ENCODE measurements at regions not wholly inside any gene's neighbourhood (a gene's known extent, or its start where the extent isn't known, plus 50 kb on each side); places are given as distances from the start of the nearest gene placed in this dataset.
A peak's percentile ranks its signal among the peaks of the same experiment; 100 is the strongest.
"Not testable (repeated sequence)": the region's sequence is repeated elsewhere in the genome, so short reads cannot be mapped to it uniquely, and the experiment has no call there.

- DNase-seq = no peak
Observed at GRCh38 chr10:90032519-90032918, 331.1 kb downstream of the KIF20B start.

- DNase-seq = not testable (repeated sequence)
Observed at GRCh38 chr10:90034862-90035261, 333.5 kb downstream of the KIF20B start.

DNA sequence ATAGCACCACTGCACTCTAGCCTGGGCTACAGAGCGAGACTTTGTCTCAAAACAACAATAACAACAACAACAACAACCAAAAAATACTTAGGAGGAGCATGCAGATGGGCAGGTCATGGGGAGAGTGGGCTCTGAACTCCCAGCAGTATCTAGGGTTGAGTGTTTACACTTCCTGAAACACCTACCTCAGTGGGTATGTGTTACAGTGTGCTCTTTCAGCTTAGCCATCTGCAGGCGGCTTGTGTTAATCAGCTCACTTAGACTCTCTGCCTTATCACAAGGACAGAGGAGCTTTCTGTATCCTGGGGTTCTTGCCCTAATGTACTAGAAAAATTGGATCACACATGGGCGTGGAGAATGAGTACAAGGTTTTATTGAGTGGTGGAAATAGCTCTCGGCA lies 340.2 kb downstream of the KIF20B start:
- DNase-seq = no peak

- no peak for DNase-seq
Observed at GRCh38 chr10:90042075-90042474, 340.7 kb downstream of the KIF20B start.

GRCh38 chr10:90047243-90047729 lies 345.9 kb downstream of the KIF20B start:
- DNase-seq = no peak

DNA sequence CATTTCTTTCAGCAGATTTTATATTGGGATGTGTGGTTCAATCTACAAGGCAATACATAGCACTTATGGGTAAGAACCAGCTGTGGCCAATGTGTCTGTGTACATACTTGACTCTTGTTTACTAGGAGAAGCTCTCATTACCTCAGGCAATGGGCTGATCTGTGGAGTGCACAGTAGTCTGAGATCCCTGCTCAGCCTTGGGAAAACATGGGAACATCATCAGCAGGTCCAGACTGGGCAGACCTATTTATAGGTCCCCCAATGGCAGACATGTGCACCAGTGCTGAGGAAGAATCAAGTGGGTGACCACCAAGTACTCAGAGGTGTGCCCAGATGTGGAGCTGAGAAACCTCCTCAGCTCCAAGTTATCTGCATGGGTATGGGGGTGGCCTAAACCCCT lies 349.7 kb downstream of the KIF20B start:
- DNase-seq = no peak

DNA sequence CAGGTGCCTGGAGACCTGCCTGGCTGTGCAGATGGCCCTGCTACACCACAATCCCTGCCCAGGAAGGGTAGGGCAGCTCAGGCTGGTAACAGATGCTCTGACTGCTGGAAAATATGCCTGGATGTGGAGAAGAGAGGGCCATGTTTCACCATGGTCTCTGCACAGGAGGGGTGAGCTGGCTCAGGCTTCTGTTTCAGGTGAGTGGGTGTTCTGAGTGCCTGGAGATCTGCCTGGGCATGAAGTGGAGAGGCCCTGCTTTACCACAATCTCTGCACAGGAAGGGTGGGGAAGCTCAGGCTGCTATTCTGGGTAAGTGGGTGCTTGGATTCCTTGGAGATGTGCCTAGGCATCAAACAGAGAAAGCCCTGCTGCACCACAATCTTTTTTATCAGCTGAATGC lies 350.1 kb downstream of the KIF20B start:
- DNase-seq = no peak

GRCh38 chr10:90062786-90063185 lies 361.4 kb downstream of the KIF20B start:
- no peak for DNase-seq

DNA sequence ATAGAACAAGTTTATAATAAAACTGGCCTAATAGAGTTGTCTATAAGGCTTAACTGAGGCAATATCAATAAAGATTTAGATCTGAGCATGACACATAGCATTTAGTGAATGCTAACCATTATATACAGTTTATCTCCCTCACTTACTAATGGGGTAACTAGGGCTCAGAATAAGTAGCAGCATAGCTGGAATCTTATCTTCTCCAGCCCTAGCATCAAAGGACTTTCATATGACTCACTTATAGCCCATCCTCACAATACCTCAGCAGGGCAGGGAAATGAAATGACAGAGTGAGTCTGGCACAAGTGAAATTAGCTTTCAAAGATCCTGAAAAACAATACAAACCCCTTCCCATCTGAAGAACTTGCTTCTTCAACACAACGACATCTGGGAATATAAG lies 362.9 kb downstream of the KIF20B start:
- no peak for DNase-seq

GRCh38 chr10:90066435-90066834 lies 365.0 kb downstream of the KIF20B start:
- no peak for DNase-seq

DNA sequence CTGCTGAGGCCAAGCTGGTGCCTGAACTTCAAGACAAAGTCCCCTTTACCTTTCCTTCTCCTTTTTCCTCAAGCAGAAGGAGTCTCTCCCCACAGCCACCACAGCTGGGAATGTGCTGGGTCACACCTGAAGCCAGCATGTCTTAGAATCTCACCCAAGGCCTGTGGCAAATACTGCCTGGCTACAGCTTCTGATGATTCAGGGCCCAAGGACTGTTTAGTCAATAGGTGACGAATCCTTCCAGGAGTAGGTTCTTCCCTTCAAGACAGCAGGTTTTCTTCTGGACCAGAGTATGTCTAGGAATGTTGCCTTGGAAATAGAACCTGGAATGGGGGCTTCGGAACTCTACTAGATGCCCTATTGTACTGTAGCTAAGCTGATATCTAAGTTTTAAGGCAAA lies 374.6 kb downstream of the KIF20B start:
- DNase-seq = no peak

DNA sequence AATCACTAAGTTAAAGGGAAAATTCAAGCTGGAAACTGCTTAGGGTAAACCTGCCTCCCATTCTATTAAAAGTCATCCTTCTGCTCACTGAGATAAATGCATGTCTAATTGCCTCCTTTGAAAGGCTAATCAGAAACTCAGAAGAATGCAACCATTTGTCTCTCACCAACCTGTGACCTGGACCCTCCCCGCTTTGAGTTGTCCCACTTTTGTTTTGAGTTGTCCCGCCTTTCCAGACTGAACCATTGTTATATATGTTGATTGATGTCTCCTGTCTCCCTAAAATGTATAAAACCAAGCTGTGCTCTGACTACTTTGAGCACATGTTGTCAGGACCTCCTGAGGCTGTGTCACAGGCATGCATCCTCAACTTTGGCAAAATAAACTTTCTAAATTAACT lies 378.4 kb downstream of the KIF20B start:
- DNase-seq = no peak

- not testable (repeated sequence) for DNase-seq
Observed at GRCh38 chr10:90086606-90087190, 385.3 kb downstream of the KIF20B start.

DNA sequence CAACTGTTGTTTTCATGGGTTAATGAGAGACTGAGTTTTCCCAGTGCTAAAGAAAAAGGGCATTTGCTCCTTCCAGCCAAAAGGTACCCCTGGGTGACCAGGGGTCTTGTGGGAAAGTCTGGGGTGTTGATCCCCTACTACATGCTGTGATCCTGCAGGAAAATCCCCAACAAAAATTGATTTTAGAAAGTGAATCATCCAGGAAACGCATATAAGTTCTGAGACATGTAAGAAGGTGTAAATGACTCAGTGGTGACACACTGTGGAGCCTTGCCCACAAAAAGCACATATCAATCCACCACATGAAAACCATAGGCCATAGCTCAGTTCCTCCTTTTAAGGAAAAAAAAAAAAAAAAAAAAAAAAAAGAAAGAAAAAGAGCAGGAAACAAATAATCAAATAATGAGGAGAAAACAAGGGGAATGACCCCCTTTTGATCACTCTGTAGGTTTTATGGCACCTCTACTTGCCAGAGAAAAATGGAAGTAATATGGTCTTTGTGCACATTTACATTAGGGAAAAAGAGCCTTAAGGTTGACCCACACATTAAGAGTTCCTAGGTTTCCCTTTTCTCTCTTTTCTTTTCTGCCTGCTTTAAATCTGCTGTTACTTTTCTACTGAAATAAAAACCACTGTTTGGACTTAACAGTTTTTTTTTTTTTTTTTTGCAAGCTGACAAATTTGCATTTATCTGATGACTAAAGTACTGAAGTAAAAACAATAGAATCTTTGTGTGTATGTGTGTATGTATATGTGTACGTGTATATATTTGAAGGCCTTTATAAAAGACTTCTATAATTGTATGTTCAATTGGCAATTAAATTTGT lies 386.0 kb downstream of the KIF20B start:
- peak; percentile 25 to 39 for DNase-seq

DNA sequence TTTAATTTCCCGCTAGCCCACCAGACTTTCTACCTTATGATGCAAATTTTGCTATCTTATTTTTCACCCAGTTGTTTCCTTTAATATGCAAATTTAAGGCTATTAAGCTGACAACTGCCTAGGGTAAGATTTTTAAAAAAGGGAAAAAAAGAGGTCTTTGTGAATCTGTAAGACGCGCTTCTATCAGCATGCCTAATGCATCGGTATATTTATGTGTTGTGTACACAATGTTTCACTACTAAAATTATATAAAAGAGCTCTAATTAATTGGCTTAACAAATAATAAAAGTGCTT lies 386.6 kb downstream of the KIF20B start:
- DNase-seq = no peak

DNA sequence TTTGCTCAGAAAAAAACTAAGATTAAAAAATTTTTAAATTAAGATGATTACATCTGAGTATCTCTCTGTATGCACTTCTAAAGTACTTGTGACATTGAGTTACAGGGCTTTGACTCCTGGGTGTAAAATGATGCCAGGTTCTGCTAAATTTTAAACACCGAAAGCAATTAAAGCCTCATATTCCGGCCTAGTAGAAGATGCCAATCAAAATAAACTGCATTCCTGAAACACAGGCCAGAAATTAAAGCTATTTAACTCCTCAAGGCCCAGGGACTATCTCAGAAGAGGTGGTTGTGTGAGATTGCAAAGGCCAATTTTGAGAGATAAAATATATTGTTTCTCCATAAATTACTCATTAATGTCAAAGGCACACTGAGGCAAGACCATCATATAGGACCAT lies 388.3 kb downstream of the KIF20B start:
- no peak for DNase-seq

DNA sequence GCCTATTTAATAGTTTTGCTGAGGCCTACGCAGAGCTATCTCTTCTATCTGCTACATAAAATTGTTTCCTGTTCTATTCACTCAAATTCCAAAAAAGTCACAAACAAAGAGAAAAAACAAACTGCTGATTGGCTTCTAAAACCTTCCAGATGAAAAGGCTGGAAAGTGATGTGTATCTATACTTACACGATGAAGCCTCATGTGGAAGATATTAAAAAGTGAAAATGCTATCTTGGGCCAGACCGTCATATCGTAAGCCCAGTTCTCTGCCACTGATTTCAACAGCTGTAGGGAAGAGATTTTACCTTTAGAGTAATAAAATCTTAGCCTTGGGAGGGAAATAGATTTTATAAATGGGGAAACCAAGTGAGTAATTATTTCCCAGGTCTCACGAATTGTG lies 394.8 kb downstream of the KIF20B start:
- no peak for DNase-seq

DNA sequence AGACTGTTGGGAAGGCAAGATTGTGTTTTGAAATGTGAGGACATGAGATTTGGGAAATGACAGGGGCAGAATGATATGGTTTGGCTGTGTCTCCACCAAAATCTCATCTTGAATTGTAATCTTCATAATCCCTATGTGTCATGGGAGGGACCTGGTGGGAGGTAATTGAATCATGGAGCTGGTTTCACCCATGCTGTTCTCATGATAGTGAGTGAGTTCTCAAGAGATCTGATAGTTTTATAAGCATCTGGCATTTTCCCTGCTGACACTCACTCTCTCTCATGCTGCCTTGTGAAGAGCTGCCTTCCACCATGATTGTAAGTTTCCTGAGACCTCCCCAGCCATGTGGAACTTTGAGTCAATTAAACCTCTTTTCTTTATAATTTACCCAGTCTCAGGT lies 406.2 kb downstream of the KIF20B start:
- not testable (repeated sequence) for DNase-seq

DNA sequence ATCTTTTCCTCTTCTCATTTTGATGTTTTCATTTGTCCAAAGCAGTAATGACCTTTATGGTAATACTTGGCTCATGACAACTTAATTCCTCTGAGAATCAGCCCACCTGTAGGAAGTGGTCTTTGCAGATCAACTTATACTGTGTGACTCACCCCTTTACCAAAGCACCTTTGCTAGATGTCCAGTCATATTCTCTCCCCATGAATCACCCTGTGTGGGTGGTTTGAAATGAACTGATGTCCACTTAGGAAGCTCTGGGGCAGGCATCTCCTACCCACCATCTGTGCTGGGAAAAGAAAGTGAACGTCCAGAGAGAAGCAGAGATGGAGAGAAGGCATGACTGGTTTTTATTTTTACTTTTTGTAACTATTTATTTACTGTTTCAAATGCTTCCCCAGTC lies 410.3 kb downstream of the KIF20B start:
- DNase-seq = no peak

GRCh38 chr10:90112681-90113080 lies 411.3 kb downstream of the KIF20B start:
- no peak for DNase-seq

- not testable (repeated sequence) for DNase-seq
Observed at GRCh38 chr10:90118567-90118966, 417.2 kb downstream of the KIF20B start.

DNA sequence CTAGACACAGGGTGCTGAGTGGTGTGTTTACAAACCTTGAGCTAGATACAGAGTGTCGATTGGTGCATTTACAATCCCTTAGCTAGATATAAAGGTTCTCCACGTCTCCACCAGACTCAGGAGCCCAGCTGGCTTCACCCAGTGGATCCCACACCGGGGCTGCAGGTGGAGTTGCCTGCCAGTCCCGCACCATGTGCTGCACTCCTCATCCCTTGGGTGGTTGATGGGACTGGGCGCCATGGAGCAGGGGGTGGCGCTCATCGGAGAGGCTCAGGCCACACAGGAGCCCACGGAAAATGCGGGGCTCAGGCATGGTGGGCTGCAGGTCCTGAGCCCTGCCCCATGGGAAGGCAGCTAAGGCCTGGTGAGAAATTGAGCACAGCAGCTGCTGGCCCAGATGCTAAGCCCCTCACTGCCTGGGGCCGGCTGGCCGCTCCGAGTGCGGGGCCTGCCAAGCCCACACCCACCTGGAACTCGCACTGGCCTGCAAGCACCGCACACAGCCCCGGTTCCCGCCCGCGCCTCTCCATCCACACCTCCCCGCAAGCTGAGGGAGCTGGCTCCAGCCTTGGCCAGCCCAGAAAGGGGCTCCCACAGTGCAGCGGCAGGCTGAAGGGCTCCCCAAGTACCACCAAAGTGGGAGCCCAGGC lies 418.4 kb downstream of the KIF20B start:
- not testable (repeated sequence) for DNase-seq

DNA sequence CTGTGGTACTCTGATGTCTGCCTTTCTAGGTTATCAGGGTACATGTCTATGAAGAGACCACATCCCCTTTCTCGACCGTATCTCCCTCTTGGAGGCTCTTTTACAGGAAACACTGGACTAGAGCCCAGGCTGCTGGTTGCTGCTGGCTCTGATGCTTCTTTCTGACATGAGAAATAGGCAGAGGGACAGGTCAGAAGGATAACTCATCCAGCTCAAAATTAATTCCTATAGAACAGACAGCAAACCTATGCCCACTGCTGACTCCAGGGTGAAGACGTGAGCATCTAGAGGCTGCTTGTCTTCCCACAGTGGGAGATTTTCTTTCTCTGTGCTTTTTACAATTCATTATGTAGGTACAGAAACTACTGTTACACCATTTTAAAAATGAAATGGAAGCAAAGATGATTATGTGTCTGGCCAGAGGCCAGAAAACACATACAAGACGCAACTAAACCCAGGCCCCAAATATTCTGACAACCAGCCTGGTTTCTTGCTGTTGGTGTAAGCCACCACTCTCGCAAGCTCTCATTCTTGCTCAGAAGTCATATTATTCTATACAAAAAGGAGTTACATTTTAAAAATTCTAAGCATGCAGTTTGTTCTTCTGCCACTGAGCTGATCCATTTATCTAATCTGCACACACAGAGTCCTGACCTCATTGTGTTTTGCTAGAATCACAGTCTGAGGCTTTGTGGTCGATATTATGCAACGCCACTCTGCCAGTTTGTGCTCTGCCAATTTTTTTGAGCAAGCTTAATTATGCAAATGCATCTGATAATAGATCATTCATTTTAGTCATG lies 424.3 kb downstream of the KIF20B start:
- DNase-seq = no peak

DNA sequence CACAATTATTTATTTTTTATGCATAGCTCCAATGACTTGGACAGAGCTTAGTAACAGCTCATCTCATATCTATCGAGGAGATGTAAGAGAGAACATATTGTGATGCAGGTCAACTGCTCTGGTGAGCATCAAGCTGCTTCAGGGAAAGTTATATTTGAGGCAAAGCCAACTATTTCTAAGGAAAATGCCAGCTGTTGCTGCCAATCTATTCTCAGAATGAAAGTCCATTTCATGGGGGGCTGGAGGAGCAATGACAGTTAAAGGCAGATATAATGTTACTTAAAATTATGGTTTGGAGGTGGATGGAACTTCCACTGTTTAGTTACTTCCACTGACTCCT lies 424.8 kb downstream of the KIF20B start:
- no peak for DNase-seq
